NCI-H1105 (cell line): ENCODE measurements at regions not wholly inside any gene's neighbourhood (a gene's known extent, or its start where the extent isn't known, plus 50 kb on each side); places are given as distances from the start of the nearest gene placed in this dataset.

Experiments
- DNase-seq: peaks from one replicate; lab custom pipeline; 2025; lab: John Stamatoyannopoulos, UW

DNA sequence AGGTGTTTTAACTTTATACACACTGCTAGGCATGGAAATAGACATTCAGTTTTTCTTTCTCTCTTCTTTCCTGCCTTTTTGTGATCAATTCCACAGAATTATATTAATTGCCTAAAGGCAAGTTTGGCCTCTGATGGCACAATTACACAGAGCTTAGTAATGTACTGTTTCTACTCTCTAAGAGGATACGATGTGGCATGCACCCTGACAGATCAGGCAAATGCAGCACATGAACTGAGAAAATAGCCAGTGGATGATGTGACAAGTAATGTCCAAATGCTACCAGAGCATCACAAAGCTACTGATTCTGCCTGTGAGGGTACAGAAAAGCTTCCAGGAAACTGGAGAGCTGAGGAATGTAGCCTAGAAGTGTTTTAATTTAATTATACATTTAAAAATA, 233.8 kb upstream of the PRR20A start:
- no peak for DNase-seq

DNA sequence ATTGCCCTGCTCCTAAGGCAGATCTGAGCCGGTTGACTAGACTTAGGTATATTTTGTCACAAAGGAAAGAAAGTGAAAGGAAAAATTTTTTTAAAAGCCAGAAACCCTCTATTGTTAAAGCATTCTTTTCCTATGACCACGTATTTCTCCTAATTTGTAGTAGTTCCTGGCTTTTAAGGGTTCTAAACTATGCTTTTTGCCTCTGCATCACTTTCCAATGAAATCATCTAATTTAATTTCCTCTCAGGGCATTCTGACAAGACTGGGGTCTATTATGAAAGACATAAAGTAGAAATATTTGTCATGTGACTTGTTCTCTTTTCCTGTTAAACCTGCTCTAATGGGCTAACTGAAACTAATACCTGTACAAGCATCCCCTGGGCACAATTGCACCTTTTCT, 233.0 kb upstream of the PRR20A start:
- DNase-seq = no peak

DNA sequence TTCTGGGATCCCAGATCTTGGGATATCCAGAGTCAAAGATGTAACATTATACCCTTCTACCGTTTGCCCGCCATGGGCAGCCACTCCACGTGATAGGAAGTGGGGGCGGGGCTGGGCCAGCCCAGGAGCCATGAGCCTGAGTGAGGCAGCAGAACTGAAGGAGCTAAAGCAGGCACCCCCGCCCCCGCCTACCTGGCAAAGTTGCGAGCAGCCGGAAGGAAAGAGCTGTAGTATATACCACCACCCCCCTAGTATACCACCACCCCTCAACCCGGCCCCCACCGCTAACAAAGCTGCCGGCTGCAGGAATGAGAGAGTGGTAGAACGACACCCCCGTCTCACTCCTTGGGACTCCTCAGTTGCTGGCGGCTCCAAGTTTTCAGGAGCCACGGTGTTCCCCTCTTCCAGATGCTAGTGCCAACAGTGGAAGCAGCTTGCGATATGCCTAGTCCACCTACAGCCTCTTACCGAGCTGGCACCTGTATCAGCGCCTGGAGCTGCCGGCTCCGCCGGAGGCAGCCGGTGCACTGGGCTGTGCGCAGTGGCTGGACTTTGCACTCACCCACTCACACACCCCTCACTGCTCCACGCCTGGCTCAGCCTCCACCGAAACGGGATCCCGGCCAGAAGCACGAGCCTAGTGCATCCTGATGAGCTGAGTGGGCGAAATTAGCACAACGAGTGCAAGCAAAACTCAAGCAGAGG, 230.7 kb upstream of the PRR20A start:
- no peak for DNase-seq

DNA sequence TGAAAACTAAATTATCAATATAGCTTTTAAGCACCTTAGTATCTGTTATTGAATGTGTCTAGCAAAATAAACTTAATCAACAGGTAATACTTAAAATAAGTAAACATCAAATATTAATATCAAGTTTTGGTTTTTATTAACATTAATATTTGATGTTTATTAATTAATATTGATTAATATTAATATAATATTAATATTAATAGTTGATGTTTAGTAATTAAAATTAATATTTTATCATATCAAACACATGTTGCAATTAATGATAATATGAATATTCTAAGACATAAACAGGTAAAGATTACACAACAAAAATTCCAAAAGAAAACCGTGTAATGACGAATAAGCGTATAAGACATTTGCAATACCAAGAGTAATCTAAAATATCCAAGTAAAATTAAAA, 222.8 kb upstream of the PRR20A start:
- DNase-seq = no peak

DNA sequence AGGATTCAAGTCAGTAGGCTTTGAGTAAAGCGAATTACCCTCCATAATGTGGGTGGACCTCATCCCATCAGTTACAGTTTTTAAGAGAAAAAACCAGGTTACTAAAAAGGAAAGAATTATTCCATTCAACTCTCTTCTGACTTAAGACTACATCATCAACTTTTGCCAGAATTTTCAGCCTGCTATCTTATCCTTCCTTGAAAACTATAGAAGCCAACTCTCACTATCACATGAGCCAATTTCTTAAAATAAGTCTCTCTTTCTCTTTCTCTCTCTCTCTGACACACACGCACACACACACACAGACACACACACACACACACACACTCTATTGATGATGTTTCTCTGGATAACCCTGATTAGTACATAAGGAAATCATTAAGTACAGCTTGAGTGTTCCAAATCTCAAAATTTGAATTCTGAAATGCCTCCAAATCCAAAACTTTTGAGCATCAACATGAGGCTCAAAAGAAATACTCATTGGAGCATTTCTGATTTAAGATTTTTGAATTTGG, 217.0 kb upstream of the PRR20A start:
- no peak for DNase-seq

- no peak for DNase-seq
These were observed 216.3 kb upstream of the PRR20A start for GRCh38 chr13:56924401-56924800.

- no peak for DNase-seq
These were observed 208.6 kb upstream of the PRR20A start for GRCh38 chr13:56932104-56932503.

DNA sequence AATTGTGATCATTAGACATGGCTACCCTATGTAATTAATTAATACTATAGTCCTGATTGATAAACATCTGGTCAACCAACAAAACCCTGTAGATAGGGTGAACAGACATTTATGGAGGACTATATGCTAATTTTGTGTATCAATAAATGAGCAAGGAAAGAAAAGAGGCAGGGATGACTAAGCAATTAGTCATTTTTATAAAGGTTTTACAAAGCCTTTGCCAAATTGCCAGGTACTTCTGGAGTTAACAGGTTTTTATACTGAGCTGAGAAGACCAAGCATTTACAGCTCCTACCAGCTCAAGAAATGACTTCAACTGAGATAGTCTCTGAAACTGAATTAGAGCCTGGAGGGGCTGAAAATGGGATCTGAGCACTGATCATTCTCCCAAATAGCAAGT, 186.8 kb upstream of the PRR20A start:
- DNase-seq = no peak

DNA sequence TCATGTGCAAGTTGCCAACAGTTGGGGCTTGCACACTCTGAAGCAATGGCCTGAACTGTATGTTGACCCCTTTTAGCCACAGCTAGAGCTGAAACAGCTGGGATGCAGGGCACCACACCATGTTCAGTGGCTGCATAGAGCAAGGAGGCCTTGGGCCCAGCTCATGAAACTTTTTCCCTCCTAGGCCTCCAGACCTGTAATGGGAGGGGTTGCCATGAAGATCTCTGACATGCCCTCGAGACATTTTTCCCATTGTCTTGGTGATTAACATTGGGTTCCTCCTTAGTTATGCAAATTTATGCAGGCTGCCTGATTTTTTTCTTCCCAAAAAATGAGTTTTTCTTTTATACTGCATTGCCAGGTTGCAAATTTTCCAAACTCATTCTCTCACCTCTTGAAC, 165.1 kb upstream of the PRR20A start:
- DNase-seq = no peak

DNA sequence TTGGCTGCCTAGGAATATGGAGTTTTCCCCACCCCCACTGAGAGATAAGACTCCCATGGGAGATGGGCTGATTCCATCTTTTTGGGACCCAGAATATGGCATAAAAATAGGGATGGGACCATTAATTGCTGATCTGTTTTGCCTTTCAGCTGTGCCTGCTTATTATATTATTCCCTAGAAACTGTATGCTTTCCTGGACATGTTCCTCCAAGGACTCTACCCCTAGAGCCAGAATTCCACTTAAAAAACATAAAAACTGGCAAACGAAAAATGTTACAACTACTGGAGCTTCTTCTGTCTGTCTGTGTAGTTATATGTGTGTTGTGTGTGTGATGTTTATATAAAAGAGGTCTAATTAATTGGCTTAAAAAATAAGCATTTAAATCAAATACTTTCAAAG, 159.9 kb upstream of the PRR20A start:
- no peak for DNase-seq

- DNase-seq = no peak
These were observed 154.6 kb upstream of the PRR20A start for GRCh38 chr13:56986121-56986520.

- DNase-seq = no peak
These were observed 152.2 kb upstream of the PRR20A start for GRCh38 chr13:56988543-56988942.

GRCh38 chr13:57003682-57004081, 137.0 kb upstream of the PRR20A start:
- no peak for DNase-seq

DNA sequence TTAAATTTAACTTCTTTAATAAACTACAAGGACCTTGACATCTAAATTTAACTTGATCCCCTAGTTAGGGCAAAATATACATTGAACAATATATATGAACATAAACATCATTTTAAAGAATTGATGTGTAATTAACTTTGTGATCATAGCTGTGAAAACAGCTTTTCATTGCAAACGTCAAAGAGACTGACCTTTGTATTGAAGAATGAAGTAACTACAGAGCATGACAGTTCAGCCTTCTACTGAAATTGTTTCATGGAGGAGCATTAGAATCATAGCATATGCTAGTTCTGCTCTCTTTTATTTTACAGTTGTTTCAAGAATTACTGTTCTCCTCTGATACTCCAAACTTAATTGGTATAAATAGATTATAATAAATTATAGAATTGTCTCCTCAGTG, 123.4 kb upstream of the PRR20A start:
- no peak for DNase-seq

GRCh38 chr13:57018915-57019314, 121.8 kb upstream of the PRR20A start:
- no peak for DNase-seq

GRCh38 chr13:57030671-57031070, 110.0 kb upstream of the PRR20A start:
- no peak for DNase-seq

- DNase-seq = no peak
These were observed 104.4 kb upstream of the PRR20A start for GRCh38 chr13:57036290-57036689.

GRCh38 chr13:57044910-57045309, 95.8 kb upstream of the PRR20A start:
- DNase-seq = no peak

DNA sequence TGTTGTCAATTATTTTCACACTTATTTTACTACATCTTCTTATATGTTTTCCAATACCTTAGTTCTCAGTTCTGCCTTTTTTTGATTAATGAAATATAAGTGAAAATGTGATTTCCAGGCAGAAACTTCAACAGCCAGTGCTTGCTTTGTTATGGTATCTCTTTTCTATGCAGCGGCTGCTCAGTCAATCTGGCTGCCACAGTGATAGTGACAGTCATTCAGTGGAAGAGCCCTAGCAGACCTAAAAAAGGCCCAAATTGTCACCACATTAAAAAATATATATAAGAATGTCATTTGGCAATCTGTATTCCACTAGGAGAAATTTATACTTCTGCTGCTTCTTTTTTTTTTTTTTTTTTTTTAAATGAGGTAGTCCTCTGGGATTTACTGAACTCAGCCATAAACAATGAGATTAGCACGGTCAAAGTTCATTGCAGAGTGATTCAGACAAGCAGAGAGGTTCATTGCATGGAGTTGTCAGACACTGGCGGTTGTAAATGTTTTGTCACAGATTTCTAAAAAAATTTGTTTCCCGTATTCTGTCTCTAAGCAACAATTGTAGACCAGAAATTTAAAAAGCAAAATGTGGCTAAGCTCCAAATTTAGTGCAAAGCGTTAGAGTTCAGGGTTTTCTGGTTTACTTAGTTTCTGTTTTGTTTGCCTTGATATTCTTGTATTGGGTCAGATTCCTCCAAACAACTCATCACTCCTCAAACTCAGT, 94.7 kb upstream of the PRR20A start:
- DNase-seq = no peak

DNA sequence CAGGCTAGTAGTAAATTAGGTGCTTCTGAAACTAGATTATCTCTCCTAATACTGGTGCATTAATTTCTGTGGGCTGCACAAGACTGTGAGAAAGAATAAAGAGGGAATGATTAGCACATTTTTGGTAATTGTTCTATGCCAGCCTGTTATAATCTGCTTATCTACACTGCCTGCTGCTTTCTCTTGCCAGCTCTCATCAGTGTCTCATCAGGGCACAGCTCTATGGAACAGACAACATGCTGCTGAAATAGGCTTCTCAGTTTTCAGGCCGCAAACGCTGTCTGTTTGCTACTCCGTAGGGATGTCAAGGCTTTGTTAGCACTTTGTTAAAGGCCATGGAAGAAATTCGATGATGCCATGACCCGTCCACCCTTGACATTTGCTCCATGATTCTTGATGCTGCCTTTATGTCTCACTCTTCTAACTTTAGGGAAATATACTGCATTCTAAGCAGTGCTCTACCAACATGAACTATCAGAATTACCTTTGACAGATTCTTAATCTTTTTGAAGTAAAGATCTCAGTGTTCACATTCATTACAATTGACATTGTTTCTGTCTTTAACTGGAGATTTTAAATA, 84.0 kb upstream of the PRR20A start:
- DNase-seq = no peak

- DNase-seq = no peak
These were observed 77.7 kb upstream of the PRR20A start for GRCh38 chr13:57063007-57063406.

DNA sequence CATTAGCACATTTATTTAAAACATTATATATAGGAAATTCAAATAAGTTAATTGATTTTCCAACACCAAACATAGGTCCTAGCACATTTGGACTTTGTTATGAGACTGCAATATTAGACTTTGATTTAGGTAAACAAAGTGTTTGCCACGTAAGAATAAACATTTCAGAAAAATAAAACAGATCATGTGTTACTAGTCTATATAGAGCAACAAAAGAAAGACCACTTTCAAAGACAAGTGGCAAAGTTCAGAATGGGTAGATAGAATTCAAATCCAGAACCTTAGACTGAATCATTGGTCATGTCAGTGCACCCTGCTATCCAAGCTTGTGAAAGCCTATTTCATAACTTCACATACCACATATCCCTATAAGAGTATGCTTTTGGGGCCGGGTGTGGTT, 66.7 kb upstream of the PRR20A start:
- no peak for DNase-seq

- DNase-seq = no peak
These were observed 65.1 kb upstream of the PRR20A start for GRCh38 chr13:57075588-57075987.
